8988T (cell line): ENCODE measurements at regions not wholly inside any gene's neighbourhood (a gene's known extent, or its start where the extent isn't known, plus 50 kb on each side); places are given as distances from the start of the nearest gene placed in this dataset.
"Not testable (repeated sequence)": the region's sequence is repeated elsewhere in the genome, so short reads cannot be mapped to it uniquely, and the experiment has no call there.

Experiments used
- DNase-seq: peaks from one replicate; pipeline ENCODE4 v3.0.0; 2011

GRCh38 chr10:4186849-4187540, 402.0 kb upstream of the KLF6 start:
- DNase-seq: no peak

DNA sequence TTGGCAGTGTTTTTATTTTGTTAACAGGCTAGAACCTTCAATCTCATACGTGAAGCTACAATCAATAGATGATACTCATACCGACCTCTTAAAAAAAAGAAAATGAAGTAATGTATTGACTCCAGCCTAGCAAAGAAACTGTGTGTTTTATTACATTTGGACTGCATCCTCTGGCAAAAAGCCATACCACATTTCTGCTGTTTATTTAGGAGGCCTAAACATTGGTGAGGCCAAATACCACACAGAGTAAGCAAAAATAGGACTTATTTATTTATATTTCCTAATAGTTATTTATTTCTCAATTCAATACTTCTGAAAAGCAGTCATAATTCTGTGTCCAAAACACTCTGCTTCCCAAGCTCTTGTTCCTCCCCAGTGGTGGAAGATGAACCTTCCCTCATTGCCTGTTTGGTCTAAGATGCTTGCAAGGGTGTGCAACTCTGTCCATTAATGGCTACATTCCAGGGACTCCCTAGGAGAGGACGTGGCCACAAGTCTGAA, 398.8 kb upstream of the KLF6 start:
- DNase-seq: no peak

GRCh38 chr10:4181621-4182049, 396.6 kb upstream of the KLF6 start:
- DNase-seq: no peak

DNA sequence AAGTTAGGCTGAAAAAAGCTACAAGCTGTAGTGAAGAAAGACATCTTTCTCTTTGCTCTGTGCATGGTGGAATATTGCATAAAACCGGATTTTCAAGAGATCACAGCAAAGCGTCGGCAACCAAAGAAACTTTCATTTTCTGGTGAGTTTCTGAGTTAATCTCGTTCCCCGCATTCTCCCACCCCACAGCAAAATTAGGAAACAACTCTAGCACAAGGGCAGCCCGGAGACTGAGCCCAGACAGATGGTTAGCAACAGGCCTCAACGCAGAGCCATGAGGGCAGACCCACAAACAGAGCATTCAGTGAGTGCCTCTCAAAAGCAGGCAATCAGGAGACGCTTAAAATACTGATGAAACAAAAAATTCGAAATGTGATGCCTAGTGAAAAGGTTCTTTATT, 396.1 kb upstream of the KLF6 start:
- no peak for DNase-seq

- DNase-seq: no peak
Measured at GRCh38 chr10:4177791-4178190, 392.8 kb upstream of the KLF6 start.

DNA sequence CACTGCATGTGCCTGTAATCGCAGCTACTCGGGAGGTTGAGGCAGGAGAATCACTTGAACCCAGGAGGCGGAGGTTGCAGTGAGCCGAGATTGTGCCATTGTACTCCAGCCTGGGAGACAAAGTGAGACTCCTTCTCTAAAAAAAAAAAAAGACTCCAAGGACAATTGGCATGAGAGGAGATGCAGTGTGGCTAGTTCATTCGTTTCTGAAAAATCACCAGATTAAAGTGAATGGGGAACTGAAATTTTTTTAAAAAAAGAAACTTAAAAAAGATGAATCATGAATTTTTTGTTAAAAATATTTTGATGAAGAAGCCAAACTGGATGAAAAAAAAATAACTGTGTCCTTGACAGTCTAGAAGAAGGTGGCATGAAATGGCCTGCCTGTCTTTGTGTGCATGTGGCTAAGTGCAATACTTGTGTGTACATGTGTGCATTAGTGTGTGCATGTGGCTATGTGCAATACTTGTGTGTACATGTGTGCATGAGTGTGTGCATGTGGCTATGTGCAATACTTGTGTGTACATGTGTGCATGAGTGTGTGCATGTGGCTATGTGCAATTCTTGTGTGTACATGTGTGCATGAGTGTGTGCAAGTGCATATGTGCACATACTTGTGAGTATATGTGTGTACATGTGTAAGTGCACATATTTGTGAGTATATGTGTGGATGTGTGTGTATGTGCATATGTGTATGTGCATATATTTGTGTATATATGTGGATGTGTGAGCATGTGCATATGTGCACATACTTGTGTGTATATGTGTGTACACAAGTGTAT, 391.7 kb upstream of the KLF6 start:
- DNase-seq: no peak

GRCh38 chr10:4174197-4174596, 389.2 kb upstream of the KLF6 start:
- peak; percentile 26 for DNase-seq

DNA sequence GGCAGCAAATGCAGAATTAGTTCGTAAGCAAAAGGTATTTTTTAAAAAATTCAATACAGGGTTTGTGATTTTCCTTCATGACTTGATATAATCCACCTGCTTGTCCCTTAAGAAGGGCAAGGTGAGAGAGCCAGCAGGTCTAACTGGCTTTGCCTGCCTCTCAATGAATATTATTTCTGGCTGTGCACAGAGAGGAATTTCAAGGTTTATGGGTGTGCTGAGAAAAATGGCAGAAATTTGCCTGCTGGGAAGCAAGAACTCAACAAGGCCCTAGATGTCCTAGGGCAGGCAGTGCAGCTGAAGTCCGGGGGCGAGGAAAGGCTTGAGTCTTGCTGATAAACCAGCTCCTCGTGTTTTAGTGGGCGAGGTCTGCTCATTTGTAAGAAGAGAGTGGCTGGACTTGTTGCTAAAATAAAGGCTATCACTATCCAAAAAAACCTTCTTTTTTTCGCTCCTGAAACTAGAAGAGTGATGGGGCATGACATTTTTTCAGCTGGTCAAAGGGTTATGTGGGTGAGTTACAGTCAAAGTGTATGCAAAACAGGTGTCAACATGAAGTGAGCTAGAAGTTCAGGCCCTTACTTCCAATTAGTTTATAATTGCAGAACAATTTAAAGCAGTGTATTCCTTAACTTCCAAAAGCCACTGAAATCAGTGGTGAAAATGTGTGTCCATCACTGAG, 385.8 kb upstream of the KLF6 start:
- no peak for DNase-seq

- no peak for DNase-seq
Measured at GRCh38 chr10:4170181-4170580, 385.2 kb upstream of the KLF6 start.

DNA sequence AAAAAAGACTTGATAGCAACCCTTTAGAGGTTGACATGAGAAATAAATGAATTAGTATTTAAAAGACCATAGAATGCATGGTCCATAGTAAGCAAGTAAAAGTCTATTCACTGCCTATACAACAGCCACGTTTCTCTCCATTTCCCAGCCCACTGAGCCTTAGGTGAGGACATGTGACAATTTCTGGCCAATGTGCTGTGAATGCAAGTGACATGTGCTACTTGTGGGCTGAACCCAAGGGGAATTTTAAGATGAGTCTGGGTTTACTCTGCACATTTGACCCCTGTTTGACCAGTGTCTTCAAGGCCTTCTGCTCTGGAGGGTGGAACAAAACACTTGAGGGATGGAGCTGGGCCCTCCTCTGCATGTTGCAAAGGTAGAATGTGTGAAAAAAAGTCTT, 384.4 kb upstream of the KLF6 start:
- DNase-seq: no peak

GRCh38 chr10:4167216-4167615, 382.2 kb upstream of the KLF6 start:
- DNase-seq: no peak

- no peak for DNase-seq
Measured at GRCh38 chr10:4162571-4163286, 377.7 kb upstream of the KLF6 start.

- no peak for DNase-seq
Measured at GRCh38 chr10:4159173-4159572, 374.2 kb upstream of the KLF6 start.

GRCh38 chr10:4154191-4154715, 369.2 kb upstream of the KLF6 start:
- DNase-seq: no peak

DNA sequence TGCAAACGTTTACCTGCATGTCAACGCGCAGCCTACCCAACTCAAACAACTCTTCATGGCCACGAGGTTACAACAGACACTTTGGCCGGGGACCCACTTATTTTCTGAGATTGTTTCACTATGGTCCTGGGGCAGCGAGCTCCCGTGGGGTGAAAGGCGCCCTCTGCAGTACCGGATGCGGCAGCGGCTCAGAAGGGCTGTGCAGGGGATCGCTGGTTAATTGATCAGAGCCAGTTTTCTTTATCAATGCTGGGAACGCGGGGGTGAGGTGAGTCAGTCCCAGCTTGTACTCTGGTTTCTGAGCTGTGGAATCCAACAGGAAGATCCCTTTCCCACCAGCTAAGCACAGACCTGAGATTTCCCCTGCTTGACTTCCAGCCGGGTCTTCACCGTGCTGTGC, 366.5 kb upstream of the KLF6 start:
- DNase-seq: no peak

DNA sequence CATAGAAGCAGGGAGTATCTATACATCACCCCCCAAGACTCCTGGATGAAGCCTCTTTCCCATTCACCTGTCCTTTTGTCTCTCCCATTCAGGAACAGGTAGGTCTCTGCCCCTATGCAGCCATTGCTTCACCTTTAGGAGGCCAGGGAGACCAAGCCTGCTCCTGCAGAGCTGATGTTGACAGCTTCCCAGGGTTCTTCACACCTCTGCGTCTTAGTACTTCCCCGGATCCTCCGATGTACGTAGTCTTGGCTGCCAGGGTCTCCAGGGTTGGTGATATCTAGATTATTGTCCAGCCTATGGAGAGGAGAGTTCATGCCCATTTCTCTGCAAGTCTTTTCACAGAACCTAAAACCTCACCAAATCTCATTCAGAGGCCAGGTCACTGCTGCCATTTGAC, 365.7 kb upstream of the KLF6 start:
- no peak for DNase-seq

DNA sequence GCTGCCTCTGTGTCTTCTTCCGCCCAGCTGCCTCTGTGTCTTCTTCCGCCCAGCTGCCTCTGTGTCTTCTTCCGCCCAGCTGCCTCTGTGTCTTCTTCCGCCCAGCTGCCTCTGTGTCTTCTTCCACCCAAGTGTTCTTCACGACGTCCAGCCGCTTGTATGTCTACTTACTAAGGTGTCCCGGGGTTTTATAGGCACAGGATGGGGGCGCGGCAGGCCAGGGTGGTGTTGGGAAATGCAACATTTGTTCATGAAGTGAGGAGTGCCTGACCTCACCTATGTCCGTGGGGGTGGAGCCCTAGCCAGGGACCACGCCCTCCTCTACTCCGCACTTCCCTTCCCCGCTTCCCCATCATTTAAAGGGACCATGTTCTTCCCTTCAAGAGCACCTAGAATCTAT, 364.5 kb upstream of the KLF6 start:
- DNase-seq: not testable (repeated sequence)

GRCh38 chr10:4147245-4147644, 362.2 kb upstream of the KLF6 start:
- no peak for DNase-seq

GRCh38 chr10:4144817-4145216, 359.8 kb upstream of the KLF6 start:
- DNase-seq: no peak

GRCh38 chr10:4141471-4141870, 356.5 kb upstream of the KLF6 start:
- DNase-seq: no peak

DNA sequence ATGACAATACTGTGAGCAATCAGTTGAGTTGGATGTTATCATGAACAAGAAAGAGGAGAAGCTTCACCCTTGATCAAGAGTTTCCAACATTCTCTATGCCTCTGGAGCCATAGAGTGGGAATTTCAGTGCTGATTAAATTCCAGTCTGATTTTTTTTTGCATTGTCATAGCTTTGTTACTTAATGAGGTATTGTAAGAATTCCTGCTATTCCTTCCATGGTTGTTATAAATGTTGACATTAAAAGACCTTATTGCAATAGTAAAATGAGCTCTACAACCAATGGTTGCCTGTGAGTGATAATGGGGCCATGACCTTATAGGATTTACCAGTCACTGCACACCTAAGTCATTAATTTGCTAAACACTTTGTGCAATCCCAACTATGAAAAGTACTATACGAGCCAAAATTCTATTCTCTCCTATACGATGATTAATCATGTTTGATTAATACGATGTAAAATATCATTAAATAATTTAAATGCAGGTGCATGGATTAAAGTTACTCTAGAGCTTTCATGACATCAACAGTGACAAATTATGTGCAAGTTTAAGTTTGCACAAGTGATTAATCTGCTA, 353.2 kb upstream of the KLF6 start:
- DNase-seq: no peak

DNA sequence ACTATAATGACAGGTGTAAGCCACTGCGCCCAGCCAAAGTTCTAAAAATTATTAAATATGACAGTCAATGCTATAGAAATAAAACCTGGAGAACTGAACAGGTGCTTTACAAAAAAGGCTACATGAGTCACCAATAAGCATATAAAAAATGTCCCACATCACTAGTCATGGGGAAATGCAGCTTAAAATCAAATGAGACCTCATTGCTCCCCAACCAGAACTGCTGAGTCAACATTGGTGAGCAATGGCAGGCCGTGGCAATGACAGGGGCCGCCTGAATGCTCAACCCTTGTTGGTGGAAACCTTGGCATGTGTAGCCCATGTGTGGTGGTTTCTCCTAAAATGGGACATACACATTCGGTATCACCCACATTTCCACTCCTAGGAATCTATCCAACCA, 352.3 kb upstream of the KLF6 start:
- DNase-seq: no peak

- no peak for DNase-seq
Measured at GRCh38 chr10:4136121-4136520, 351.1 kb upstream of the KLF6 start.
